ENCODE measurements at regions not wholly inside any gene's neighbourhood (a gene's known extent, or its start where the extent isn't known, plus 50 kb on each side); places are given as distances from the start of the nearest gene placed in this dataset.
A peak's percentile ranks its signal among the peaks of the same experiment; 100 is the strongest.

DNA sequence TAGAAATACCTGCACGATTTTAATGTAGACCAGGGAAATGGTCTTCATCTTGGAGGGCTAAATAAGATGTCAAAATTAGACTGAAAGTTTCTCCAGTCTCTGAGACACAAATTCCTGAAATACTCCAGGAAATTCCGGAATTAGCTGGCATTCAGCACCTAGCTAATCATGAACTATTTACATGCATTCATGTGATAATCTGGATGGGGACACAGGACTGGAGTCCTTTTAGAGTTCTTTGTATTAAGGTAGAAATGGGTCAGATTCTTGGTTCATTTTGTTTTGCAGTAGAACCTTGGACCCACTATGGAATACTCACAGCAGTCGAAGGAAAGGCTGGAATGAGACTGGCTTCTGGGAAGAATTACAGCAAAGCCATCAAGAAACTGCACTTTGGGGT lies 65.3 kb upstream of the MDFIC start:
- no peak for DNase-seq (ENCODE audit: low spot score)

GRCh38 chr7:114857605-114858004 lies 64.3 kb upstream of the MDFIC start:
- no peak for DNase-seq (ENCODE audit: low spot score)

DNA sequence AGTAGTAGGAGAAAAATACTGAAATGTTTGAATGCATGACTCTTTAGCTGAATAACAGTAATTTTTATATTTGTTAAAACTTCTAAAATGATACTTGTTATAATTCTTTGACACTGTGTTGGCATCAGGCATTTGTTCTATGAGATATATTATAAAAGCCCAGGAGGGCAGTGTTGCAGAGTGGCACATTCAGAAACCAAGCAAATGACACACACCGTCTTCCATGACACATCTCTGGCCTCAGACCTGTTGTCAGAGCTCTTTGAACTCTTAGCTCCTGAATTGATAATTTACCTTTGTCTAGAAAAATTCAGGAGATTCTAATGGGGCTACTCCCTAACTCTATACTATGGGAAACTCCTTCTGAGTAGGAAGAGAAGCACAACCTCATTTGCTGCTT lies 62.4 kb upstream of the MDFIC start:
- DNase-seq (ENCODE audit: low spot score) = no peak

GRCh38 chr7:114860206-114860605 lies 61.7 kb upstream of the MDFIC start:
- DNase-seq (ENCODE audit: low spot score) = no peak

DNA sequence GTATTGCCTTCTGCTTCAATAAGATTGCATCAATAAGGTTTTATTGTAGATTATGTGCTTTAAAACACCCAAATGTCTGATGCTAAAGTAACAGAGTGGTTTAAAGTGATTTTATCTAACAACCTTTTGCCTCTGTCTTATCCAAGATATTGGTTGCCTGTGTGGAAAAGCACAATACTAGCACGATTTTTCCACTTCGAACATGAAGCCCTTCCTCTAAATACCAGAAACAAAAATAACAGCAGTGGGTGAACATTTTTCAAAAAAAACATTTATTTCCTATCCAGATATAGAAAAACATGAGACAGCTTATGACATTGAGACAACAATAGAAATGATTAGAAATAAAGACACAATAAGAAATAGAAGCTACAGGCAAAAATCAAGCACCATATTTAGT lies 59.5 kb upstream of the MDFIC start:
- no peak for DNase-seq (ENCODE audit: low spot score)

GRCh38 chr7:114864278-114864677 lies 57.6 kb upstream of the MDFIC start:
- DNase-seq (ENCODE audit: low spot score) = no peak

DNA sequence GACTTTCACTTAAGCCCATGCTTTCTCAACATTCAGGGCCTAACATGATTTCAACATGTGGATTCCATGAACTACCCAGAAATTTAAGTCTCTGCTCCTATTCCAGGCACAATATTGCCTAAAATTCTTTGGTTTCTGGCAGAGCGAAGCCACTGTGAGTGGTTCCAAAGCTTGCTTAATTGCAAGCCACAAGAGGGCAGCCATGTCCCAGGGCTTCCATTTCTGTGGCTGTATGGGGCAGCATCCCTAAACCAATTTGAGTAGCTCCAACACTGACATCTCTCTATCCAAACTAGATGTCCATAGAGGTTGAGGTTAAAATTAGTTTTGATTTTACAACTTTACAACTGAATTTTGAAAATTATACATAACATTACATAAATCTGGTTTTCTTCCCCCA lies 56.3 kb upstream of the MDFIC start:
- peak; percentile 1 for DNase-seq (ENCODE audit: low spot score)
